ENCODE measurements at regions not wholly inside any gene's neighbourhood (a gene's known extent, or its start where the extent isn't known, plus 50 kb on each side); places are given as distances from the start of the nearest gene placed in this dataset.

DNA sequence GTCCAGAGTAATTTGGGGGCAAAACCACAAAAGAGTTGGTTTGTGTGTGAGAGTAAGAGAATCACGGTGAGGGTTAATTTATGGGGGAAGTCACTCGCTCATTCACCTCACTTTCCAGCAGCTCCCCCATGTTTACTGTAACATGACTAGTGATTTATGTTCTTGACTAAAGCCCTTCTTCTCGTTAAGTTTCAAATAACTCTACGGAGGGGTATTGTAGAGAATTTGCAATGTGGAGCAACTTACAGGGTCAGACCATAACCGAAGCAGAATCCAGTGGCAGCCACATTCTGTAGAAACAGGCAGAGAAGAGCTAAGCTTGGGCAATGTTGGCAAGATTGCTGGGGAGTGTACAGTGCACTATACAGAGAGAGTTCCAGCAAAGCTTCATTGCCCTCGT, 760.6 kb downstream of the IRX1 start:
- DNase-seq: no peak

DNA sequence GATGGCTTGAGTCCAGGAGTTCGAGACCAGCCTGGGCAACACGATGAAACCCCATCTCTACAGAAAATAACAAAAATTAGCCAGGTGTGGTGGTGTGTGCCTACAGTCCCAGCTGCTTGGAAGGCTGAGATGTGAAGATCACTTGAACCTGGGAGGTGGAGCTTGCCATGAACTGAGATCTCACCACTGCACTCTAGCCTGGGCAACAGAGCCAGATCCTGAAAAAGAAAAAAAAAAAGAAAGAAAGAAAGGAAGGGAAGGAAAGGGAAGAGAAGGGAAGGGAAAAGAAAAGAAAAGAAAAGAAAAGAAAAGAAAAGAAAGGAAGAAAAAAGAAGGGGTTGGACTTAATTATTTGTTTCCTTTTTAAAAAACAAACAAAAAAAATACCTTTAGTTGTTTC, 764.2 kb downstream of the IRX1 start:
- no peak for DNase-seq

DNA sequence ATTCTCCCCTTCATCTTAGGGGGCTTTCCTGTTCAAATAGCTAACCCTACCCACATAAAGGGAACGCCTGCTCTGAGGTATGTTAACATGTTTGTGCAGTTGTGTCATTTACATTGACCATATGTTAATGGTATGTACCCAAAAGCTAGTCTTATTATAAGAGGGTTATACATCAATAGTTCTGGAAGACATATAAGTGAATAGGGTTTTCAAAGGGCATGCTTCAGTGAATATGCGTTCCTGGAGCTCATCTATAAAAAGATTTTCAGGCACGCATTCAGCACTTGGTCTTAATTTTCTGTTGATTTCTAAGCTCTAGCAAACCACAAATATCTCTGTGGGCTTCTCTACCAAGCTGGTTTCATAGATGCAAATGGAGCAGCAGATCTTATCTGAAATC, 766.1 kb downstream of the IRX1 start:
- DNase-seq: no peak

DNA sequence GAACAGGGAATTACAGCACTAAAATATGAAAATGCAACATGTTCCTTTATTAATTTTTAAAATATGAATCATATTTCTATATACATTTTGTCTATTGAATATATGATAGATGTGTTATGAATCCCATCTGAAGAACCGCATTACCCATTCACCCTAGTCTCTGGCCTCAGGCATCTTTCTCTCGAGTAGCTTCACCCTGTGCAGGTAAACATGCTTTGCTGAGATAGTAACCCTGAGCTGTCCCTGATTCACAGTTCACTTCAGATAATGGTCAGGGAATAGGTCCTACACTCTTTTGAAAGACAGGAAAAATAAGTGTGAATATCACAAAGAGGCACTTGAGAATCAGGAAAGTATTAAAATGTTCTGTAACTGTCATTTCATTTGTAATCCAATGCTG, 766.8 kb downstream of the IRX1 start:
- DNase-seq: no peak

DNA sequence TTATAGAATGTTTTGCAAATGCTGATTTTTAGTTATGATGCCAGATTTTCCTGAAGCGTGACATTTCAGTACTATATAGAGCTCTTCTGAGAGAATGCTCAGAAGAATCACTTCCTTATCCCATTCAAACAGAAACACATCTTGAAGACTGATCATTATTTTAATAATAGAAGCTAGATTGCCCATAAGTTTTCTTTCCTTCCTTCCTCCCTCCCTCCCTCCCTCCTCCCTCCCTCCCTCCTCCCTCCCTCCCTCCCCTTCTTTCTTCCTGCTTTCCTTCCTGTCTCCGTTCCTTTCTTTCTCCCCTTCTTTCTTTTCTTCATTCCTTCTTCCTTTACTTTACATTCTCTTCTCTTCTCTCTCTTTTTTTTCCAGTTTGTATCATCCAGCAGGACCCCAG, 767.4 kb downstream of the IRX1 start:
- DNase-seq: no peak

DNA sequence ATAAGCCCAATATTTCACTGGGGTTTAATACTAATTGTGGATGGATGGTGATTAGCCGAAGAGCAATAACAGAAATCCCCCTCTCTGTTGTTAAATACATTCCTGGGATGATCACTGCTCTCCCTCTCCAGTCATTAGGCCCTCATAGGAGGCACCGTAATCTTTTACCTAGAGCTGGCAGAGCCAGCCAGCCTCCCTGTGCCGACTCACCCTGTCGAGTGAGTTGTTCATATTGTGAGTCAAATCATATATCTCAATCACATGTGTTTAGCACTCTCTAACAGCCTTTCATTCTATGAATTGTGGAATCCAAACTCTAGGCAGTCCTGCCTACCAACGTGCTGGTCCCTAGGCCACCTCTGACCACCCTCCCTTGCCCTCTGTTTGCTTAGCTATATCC, 771.0 kb downstream of the IRX1 start:
- DNase-seq: no peak

DNA sequence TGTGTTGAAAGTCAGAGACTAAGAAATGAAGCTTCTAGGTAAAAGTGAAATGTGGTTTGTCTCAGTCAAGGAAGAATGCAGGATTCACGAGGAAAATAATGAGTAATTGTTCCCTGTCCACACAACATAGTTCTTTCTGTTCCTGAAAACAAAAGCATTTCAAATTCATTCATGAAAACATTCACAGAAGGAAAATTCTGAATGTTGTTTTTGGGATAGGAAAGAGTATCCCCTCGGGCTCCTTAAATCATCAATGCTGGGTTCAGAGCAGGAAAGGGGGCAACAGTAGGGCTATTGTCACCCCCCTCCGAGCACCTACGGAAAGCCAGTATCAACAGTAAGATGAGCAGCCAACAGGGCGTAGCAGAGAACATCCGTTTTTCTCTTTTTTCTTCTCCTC, 769.9 kb upstream of the ADAMTS16 start:
- DNase-seq: no peak

DNA sequence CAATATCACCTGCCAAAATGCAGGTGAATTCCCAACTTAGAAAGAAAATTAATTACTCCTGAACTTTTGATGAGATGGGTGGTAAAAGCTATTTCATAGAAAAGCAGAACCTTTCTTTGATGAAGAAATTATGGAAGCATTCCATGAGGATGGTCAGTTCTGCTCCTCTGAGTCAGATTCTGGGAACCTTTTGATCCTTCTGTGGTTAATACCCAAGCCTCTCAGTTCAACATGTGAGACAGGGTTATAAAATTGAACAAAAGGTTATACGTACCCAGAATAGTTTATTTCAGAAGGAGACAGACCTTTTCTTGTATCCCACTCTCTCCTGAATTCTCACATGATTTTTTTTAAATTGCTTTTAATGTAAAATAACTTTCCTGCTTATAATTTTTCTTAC, 767.6 kb upstream of the ADAMTS16 start:
- no peak for DNase-seq

DNA sequence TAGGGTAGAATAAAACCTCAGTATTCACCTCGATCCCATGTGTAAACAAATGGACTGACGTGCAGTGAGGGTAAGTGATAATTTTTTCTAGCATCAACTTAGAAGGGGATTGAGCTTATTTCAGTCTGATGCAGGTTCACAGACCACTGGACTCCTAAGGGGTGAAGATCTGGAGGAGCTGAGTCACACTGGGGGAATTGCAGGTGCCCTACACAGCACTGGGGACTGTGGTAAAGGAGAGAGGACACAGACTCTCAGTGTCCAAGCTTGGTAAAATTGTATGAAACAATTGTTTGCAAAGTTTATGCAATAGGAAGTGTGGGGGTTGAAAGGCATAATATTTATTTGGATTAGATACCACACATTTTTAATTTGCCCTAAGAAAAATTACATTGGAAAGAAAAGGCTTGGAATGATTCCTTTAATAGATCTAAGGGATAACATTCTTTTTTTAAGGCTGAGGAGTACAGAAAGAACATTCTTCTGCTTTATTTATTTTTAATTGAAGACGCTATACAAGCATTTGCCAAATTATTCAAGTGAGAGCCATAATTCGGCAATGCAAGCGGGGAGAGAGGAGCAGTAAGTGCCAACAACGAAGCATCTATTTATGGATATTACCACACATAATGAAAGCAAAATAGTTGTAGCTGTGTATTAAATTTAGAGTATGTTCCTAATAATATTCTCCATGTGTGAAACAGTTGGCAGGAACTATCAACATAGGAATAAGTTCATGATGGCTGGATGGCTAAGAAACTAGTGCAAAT, 766.9 kb upstream of the ADAMTS16 start:
- no peak for DNase-seq

DNA sequence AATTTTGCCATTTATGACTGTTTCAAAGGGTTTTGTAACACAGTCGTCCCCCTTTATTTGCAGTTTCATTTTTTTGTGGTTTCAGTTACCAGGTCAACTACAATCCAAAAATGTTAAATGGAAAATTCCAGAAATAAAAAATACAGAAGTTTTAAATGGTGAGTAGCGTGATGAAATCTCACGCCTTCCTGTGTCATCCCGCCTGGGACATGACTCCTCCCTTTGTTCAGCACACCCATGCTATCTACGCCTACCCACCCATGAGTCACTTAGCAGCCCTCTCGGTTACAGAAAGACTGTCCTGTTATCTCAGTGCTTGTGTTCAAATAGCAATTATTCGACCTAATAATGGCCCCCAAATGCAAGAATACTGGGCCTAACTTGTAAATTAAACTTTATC, 765.3 kb upstream of the ADAMTS16 start:
- DNase-seq: no peak

DNA sequence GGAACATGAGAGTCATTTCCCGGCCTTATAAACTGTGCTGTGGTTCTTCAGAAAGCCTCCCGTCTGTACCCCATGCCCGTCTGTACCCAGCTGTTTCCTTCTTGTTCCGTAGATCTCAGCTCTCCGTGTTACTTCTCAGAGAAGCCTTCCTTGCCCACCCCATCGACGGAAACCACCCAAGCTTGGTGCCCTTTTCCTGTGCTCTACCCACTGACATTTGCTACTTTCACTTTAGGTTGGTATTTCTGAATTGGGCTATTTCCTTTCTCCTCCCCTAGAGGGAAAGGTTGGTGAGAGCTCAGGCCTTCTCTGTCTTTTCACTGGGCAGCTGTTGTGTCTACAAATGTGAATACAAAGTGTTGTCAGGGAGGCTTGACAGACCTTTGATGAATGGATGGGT, 764.5 kb upstream of the ADAMTS16 start:
- no peak for DNase-seq

DNA sequence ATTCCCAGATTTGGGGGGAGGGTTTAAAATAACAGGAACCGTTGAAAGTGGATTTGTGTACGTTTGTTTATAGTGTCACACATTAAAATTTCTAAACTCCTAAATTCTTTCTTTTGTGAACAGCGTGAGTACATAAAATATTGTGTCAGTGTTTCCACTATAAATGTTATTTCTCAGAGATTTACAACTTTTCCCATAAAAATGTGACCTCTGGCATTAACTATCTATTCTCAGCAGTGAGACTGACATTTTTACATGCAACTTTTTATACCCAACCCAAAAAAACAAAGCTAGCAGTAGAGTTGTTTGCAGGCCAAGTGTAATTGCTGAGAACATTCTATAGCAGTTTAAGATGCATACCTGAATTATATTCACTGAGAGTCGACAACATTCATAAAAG, 757.0 kb upstream of the ADAMTS16 start:
- DNase-seq: no peak

DNA sequence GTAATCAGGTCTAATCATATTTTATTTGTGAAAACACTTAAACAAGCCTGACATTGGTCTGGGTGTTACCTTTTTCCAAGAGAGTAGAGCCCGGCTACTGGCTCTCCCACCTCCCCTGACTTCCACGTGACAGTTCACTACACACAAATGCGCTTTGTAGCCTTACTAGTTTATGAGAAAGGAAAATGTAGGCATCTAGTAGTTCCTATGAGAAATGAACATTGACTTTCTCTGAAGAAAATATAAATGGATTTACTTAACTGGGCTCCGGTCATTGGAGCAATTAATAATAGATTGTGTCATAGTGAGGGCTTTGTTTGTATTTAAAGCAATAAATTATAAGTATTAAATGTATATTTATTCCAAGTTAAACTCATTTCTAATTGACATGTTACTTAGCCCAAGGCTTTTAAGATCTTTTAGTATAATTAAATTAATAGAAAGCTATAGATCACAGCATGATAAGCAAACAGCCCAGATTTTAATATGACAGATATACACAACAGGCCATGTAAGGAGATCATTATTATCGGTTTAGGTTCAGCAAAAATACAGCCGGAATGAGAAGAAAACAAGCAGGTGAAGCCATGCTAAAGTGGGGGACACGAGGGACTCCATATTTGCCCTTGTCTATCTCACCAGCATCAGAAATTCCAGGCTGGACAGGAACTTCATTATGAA, 756.5 kb upstream of the ADAMTS16 start:
- no peak for DNase-seq

DNA sequence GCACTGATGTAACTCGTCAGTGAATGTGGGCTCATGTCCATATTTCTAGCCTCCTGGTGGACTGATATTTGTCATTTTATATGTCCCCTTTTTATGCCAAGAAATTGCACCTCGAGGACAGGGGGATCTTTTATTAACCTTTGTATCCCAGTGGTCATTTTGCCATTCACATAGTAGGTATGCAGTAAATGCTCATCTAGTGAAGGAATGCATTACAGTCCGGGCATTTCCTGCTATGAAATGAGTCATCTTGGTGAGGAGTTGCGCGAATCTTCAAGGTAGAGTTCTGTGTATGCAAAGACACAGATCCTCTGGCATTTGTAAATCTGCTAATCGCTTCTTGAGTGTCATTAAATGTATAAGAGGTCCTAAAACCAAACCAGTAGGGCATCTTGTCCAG, 755.5 kb upstream of the ADAMTS16 start:
- no peak for DNase-seq

DNA sequence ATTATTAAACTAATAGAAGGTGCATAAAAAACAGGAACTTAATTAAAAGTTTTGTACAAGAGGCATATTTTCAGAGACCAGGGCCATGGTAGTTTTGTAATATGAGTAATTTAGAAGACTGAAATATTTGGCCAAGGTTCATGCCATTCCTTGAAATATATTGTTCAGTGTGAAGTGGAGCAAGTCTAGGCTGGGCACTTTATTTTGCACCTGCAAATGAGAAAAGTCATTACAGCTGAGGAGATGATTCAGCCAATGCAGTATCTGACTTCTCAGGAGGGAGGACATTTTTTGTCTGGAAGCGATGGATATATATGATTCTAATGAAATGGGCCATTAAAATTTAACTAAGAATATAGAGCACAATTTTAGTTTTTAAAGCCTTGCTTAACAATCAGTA, 754.0 kb upstream of the ADAMTS16 start:
- no peak for DNase-seq

DNA sequence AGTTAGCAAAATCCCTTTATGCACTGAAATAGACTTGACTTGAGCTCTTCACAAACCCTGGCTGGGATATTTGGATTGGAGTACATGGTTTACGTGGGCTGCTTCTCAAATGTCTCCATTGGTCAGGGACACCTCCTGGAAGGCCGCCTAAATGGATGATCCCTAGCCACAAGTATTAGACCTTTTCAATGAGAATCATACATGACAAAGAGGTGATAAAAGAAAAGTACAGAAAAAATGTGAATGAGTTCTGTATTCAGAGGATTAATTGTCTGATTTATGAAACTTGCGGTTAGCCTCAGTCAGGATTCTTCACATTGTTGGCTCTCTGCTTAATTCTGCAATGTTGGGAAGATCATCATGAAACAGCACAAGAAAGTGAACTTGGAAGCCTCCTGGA, 752.8 kb upstream of the ADAMTS16 start:
- DNase-seq: no peak

DNA sequence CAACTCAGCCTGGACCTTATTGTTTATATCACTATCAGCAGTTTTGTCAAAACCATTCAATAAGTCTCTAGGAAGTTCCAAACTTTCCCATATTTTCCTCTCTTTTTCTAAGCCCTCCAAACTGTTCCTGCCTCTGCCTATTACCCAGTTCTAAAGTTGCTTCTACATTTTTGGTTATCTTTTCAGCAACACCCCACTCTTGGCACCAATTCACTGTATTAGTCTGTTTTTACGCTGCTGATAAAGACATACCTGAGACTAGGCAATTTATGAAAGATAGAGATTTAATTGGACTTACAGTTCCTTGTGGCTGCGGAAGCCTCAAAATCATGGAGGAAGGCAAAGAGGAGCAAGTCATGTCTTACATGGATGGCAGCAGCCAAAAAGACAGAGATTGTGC, 744.4 kb upstream of the ADAMTS16 start:
- DNase-seq: no peak

DNA sequence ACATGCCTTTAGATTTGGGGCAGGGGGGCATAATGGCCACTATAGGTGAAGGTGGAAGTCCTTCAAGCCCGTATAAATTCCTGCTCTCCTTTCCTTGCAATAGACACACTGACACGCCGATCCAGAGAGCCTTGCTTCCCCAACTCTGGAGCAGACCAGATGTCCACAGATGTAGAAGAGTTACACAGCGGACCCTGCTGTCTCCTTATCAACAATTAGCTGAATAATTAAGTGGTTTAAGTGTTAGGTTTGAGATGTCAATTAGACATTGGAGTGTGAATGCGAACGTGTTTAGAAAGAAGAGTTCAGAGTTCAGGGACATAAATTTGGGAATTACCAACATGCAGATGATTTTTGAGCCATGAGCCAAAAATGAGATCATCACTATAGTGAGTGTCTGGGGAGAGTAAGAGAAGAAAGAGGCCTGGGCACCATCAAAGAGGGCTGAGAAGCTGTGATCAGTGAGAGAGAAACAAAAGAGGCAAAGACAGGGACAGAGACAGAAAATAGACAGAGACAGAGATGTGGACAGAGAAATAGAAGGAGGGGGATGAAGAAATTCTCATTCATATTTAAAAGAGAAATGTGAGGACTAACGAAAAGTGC, 734.4 kb upstream of the ADAMTS16 start:
- DNase-seq: no peak

DNA sequence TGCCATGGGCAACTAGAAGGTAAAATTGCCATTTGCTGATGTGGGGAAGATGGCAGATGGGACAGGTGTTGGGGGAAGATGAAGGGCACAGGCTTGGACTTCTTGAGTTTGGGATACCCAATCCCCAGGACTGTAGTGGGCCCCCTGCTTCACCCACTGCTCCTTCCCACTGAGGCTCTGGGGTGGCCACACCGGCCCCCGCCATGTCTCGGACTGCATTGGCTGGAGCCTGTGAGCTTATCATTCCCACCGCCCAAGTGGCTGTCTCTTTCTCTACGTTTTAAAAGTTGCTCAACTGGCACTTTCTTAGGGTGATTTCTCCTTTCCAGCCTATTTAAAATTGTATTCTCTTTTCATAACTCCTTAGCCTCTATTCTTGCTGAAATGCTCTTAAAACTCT, 730.0 kb upstream of the ADAMTS16 start:
- no peak for DNase-seq

DNA sequence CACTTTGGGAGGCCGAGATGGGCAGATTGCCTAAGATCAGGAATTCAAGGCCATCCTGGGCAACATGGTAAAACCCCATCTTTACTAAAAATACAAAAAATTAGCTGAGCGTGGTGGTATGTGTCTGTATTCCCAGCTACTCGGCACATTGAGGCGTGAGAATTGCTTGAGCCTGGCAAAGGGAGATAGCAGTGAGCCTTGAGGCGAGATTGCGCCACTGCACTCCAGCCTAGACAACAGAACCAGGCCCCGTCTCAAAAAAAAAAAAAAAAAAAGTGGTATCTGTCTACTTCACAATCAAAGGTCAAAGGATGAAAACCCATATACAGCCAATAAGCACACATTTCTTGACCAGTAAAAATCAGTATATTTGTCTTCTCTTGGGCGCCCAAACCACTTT, 728.5 kb upstream of the ADAMTS16 start:
- DNase-seq: no peak

DNA sequence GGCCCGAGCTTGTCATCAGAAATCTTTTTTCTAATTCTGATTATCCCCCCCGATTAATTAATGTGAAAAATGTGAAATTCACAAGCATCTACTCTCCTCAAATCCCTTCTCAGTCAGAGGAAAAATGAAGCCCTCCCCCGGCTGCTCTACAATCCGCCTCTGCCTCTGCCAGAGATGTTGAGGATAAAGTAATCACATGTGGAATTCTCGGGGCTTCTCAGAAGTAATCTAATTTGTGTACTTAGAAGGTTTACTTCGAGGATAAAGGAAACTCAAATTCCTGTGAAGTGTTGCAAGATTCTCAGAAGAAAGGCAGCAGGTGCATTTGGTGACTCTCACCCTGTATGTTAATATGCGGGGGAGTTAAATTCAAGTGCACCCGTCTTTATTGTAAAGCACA, 726.1 kb upstream of the ADAMTS16 start:
- no peak for DNase-seq

DNA sequence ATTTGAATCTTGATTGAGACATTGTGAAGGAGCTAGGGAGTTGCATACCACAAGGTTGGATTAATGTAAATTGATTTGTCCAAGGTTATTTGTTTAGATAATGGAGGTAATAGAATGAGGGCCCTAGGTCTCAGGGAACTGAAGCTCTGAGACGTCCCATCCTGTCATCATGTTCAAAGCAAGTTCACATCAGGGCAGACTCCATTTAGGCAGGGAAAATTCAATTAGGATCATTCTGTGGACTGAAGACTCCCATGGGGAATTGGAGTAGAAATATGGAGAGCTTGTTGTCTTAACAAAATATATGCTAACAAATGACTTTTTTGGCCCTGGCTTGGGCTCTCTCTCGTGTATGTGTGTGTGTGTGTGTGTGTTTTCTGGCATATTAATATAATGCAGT, 722.0 kb upstream of the ADAMTS16 start:
- no peak for DNase-seq

DNA sequence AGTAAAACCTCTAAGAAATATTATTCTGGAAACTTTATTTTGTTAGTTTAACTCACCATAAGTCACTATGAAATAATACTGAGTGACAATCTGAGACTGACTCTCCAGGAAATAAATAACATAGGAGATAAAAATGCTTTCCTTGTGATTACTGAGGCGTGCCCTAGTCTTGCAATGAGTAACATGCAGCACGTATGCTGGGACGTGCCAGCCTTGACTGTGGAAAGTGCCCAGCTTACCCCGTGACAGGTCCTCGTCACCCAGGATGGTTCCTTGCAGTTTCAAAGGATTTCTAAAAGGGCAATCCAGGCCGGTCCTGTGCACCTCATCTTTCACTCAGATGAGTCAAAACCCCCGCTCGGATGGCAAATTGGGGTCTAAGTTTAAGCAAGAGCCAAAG, 720.8 kb upstream of the ADAMTS16 start:
- no peak for DNase-seq

DNA sequence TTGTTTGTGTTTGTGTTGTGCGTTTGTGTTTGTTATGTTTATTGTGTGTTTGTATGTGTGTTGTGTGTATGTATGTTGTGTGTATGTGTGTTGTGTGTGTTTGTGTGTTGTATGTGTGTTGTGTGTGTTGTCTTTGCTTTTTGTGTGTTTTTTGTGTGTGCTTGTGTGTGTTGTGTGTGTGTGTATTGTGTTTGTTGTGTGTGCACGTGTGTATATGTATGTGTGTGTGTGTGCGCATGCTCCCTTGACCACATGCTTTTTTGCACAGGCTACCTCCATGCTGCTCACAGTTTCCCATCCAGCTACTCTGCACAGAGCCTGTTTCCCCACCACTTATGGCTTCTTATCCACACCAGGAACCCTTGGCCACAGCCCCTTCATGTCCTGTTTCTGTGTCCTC, 720.0 kb upstream of the ADAMTS16 start:
- no peak for DNase-seq

DNA sequence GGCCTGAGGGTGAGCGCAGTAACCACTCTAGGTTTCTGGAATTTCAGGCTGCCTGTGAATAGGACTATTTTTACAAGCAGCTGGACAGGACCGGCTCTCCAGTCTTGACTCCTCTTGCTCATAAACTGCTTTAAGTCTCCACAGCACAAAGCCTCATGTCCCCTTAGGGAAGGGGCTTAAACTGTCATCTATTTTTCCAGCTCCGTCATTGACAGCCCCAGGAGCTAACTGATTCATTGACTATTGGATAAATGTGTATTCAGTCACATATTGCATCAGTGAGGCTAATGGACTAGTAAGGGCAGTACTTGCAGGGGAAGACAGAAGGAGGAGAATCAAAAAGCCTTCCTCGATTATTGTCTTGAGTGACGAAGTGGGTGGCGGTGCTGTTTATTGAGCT, 719.4 kb upstream of the ADAMTS16 start:
- no peak for DNase-seq

Data from NCI-H1930 (cell line).